Heart right ventricle (tissue), 16 donors: ENCODE measurements at regions not wholly inside any gene's neighbourhood (a gene's known extent, or its start where the extent isn't known, plus 50 kb on each side); places are given as distances from the start of the nearest gene placed in this dataset.
A peak's percentile ranks its signal among the peaks of the same experiment; 100 is the strongest.

Source experiments
- ATAC-seq, 8 donors: fragments of 200-7000 bp; cut with Tn5 transposase; one replicate each; pipeline ENCODE4 v1.9.1; 2020; ENCODE audit warnings: mild to moderate bottlenecking in 8 of 8, moderate library complexity in 8 of 8, moderate number of reproducible peaks in 1 of 8
- DNase-seq, 2 donors: peaks; one replicate each; pipeline ENCODE4 v3.0.0-alpha.2; 2020
- H3K27ac ChIP-seq, 10 donors: fragments of 200-600 bp; sonication (generic) in 2 of 10; one replicate each; pipeline versions ENCODE4 v1.5.0 to v1.8.0; 2020 to 2022; ENCODE audit warnings: mild to moderate bottlenecking in 3 of 10
- H3K27me3 ChIP-seq, 7 donors: fragments of 200-600 bp; one replicate each; pipeline ENCODE4 v1.8.0; 2021 to 2022; ENCODE audit warnings: mild to moderate bottlenecking in 2 of 7
- H3K36me3 ChIP-seq, 9 donors: fragments of 200-600 bp; sonication (generic) in 1 of 9; one replicate each; pipeline versions ENCODE4 v1.5.0 to v1.8.0; 2020 to 2022; ENCODE audit warnings: mild to moderate bottlenecking in 2 of 9
- H3K4me1 ChIP-seq, 9 donors: fragments of 200-600 bp; sonication (generic) in 1 of 9; one replicate each; pipeline versions ENCODE4 v1.5.0 to v1.8.0; 2020 to 2022; ENCODE audit warnings: mild to moderate bottlenecking in 4 of 9
- H3K4me3 ChIP-seq, 10 donors: fragments of 200-600 bp; sonication (generic) in 2 of 10; one replicate each; pipeline versions ENCODE4 v1.5.0 to v1.8.0; 2020 to 2022; ENCODE audit warnings: mild to moderate bottlenecking in 7 of 10, moderate library complexity in 2 of 10
- H3K9me3 ChIP-seq, 11 donors: fragments of 200-600 bp in 10 of 11; sonication (generic) in 2 of 11; one replicate each; pipeline versions ENCODE4 v1.5.0 to v1.8.0; 2013 to 2022; ENCODE audit warnings: mild to moderate bottlenecking in 2 of 11, control low read depth in 1 of 11, moderate library complexity in 1 of 11
- CTCF ChIP-seq, 9 donors: fragments of 200-600 bp; sonication (generic) in 2 of 9; IDR thresholded peaks; one replicate each; pipeline versions ENCODE4 v1.5.0 to v1.8.0; 2021 to 2022; ENCODE audit warnings: antibody characterized with exemption in 9 of 9, mild to moderate bottlenecking in 5 of 9, moderate library complexity in 1 of 9
- WGBS, 2 donors: extraction: QIAGEN DNeasy Blood & Tissue Kit; methylation state at CpG; one replicate each; pipeline ENCODE4 v1.1.7; 2013; ENCODE audit warnings: inconsistent platforms in 1 of 2; 5-methylcytosine and 5-hydroxymethylcytosine counted together
- intact Hi-C, 10 donors: fragments of 100-400 bp; cut with DNase I; formaldehyde crosslinking; loops; one replicate each; pipeline versions ENCODE4 v1.11.1 to v1.14.2; 2022
- donor health status: Arrhythmogenic right ventricular cardiomyopathy.
- donor health status: ischemic (EF 13 %, LVEDD 7.1; RV severe dilation, severe dysfunction).
- donor health status: healthy with polysubstance abuse.
- donor health status: DM: no; HTN: yes; CAD: no.
- donor health status: DM: no; HTN: no; CAD: no.
- donor health status: ischemic (EF 25% LVEDD 6.9; RV normal size, moderate dysfunction).
- donor health status: ischemic (EF 25% LVEDD 5.7; RV mildly dilated, moderate dysfunction).
- donor health status: healthy.
- donor health status: DM: yes; HTN: yes; CAD: no.
- donor health status: Ischemic cardiomyopathy.
- donor health status: ischemic (EF 35%, LVEDD 5.7; RV mildly dilated, moderate dysfunction).
- donor health status: nonischemic (EF 11% LVEDD 7.7; RV severe dilation, severe dysfunction).
- donor health status: DM: yes; HTN: yes; CAD: no.
- donor health status: PGD.
- donor health status: ischemic (EF 29% LVEDD 5.4; RV normal size, mild dysfunction).
- donor health status: nonischemic (EF 23%, LVEDD 6.1; RV moderate dilation, normal function).

- H3K27me3 ChIP-seq, result no peaks in the 10 kb centered on the region
- no peaks in the 10 kb centered on the region for H3K36me3 ChIP-seq
- no peaks in the 10 kb centered on the region for H3K4me1 ChIP-seq
- intact Hi-C loops, result no loop called here
- DNase-seq (no peak), ATAC-seq (no peak)
- peaks cover 0 to 7% (median 0%) of the 10 kb centered on the region in 11 donors for H3K9me3 ChIP-seq
- WGBS, 2 donors, result 62 to 77% methylated on average over 4 of the region's 4 CpGs
- H3K27ac ChIP-seq, result no peak overlapping the region
- no peak for TF ChIP-seq CTCF (IDR thresholded peaks at IDR 0.05)
- H3K4me3 ChIP-seq, result no peak overlapping the region
These were observed 862.6 kb upstream of the MAN1A1 start for GRCh38 chr6:120211955-120212792.

- no peaks in the 10 kb centered on the region for H3K9me3 ChIP-seq
- TF ChIP-seq CTCF (IDR thresholded peaks at IDR 0.05), result no peak
- DNase-seq, result no peak
- H3K36me3 ChIP-seq, result no peaks in the 10 kb centered on the region
- H3K4me1 ChIP-seq, result no peaks in the 10 kb centered on the region
- no peak overlapping the region for H3K27ac ChIP-seq
- no peak overlapping the region for H3K4me3 ChIP-seq
- 87 to 89% methylated on average over 1 of the region's 1 CpG for WGBS, 2 donors
- no peaks in the 10 kb centered on the region for H3K27me3 ChIP-seq
- intact Hi-C loops, result no loop called here
- no peak for ATAC-seq
These were observed 853.3 kb upstream of the MAN1A1 start for GRCh38 chr6:120202878-120203277.

GRCh38 chr6:120200853-120201252, 851.3 kb upstream of the MAN1A1 start:
- Histone ChIP-seq H3K9me3 (peaks cover 0 to 3% (median 0%) of the 10 kb centered on the region in 11 donors), H3K27ac (no peak overlapping the region), H3K36me3 (no peaks in the 10 kb centered on the region), H3K4me3 (no peak overlapping the region), H3K27me3 (no peaks in the 10 kb centered on the region), H3K4me1 (no peaks in the 10 kb centered on the region)
- ATAC-seq, result no peak
- no peak for TF ChIP-seq CTCF (IDR thresholded peaks at IDR 0.05)
- WGBS, 2 donors, result 86% methylated on average over 2 of the region's 2 CpGs
- intact Hi-C loops, result no loop called here
- no peak for DNase-seq

- no peaks in the 10 kb centered on the region for H3K36me3 ChIP-seq
- no peak for TF ChIP-seq CTCF (IDR thresholded peaks at IDR 0.05)
- intact Hi-C loops, result no loop called here
- H3K4me1 ChIP-seq, result no peaks in the 10 kb centered on the region
- DNase-seq, result no peak
- H3K27ac ChIP-seq, result no peak overlapping the region
- no peaks in the 10 kb centered on the region for H3K27me3 ChIP-seq
- H3K4me3 ChIP-seq, result no peak overlapping the region
- H3K9me3 ChIP-seq, result peaks cover 0 to 3% (median 0%) of the 10 kb centered on the region in 11 donors
- ATAC-seq, result peak in 3 of 8 donors; percentile 52 to 64 (median 56)
These were observed 848.5 kb upstream of the MAN1A1 start for GRCh38 chr6:120198033-120198432.
